ENCODE measurements at regions not wholly inside any gene's neighbourhood (a gene's known extent, or its start where the extent isn't known, plus 50 kb on each side); places are given as distances from the start of the nearest gene placed in this dataset.

- TF ChIP-seq AHDC1 (CRISPR knock-in tag; IDR thresholded peaks at IDR 0.05; ENCODE audit: borderline replicate concordance) (no peak), ISX (CRISPR knock-in tag; conservative IDR thresholded peaks at IDR 0.05) (no peak), TOE1 (CRISPR knock-in tag; IDR thresholded peaks at IDR 0.05) (no peak), ZSCAN22 (CRISPR knock-in tag; IDR thresholded peaks at IDR 0.05) (no peak), FOXC1 (CRISPR knock-in tag; IDR thresholded peaks at IDR 0.05; ENCODE audit: borderline replicate concordance) (no peak)
- TF ChIP-seq, protein P1, sequence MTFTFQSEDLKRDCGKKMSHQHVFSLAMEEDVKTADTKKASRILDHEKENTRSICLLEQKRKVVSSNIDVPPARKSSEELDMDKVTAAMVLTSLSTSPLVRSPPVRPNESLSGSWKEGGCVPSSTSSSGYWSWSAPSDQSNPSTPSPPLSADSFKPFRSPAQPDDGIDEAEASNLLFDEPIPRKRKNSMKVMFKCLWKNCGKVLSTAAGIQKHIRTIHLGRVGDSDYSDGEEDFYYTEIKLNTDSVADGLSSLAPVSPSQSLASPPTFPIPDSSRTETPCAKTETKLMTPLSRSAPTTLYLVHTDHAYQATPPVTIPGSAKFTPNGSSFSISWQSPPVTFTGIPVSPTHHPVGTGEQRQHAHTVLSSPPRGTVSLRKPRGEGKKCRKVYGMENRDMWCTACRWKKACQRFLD (CRISPR knock-in tag; IDR thresholded peaks at IDR 0.05; ENCODE audit: borderline replicate concordance): no peak
These were observed 143.5 kb downstream of the TFPI2 start (continued) for GRCh38 chr7:93747019-93747418.

- H3K4me2 ChIP-seq (ENCODE audit: low read depth, low read length): no peak overlapping the region
- H3K4me3 ChIP-seq (replicated peaks in 1 of 3; ENCODE audit: insufficient read depth in 1 of 3, low read depth in 2 of 3, low read length in 3 of 3): no peak overlapping the region
- H3K27me3 ChIP-seq (ENCODE audit: control insufficient read depth in 1 of 2, insufficient read depth in 2 of 2, low read length in 2 of 2): no peaks in the 10 kb centered on the region
- H4K20me1 ChIP-seq (ENCODE audit: insufficient read depth, low read length): no peaks in the 10 kb centered on the region
- no peaks in the 10 kb centered on the region for H3K4me1 ChIP-seq (ENCODE audit: insufficient read depth, low read length)
- POLR2A ChIA-PET: no interaction called here
- no peak for DNase-seq (ENCODE audit: low spot score)
- BruUV-seq (replicated peaks): no TSS peak
- no peak for ATAC-seq
- H3K36me3 ChIP-seq (replicated peaks in 1 of 2; ENCODE audit: control insufficient read depth in 1 of 2, insufficient read depth in 2 of 2, low read length in 2 of 2): no peaks in the 10 kb centered on the region
- FAIRE-seq: no peak
- in situ Hi-C loops (cut with HindIII; ENCODE audit: extremely low pct_ligation_motif_present, low pct_unique_long_range_greater_than_20kb) (no loop called here), intact Hi-C loops (cut with micrococcal nuclease; ENCODE audit: unreplicated experiment) (no loop called here)
- no peak overlapping the region for H3K27ac ChIP-seq (ENCODE audit: extremely low read length, insufficient read depth, low read length)
- CTCF ChIA-PET (ENCODE audit: low intra/inter-chr PET ratio, low total read pairs): no interaction called here
- H2AFZ ChIP-seq (ENCODE audit: low read length): no peak overlapping the region
- no peak overlapping the region for H3K9ac ChIP-seq (ENCODE audit: insufficient read depth, low read depth, low read length)
- H3K9me3 ChIP-seq (ENCODE audit: low read length): no peaks in the 10 kb centered on the region
- H3K79me2 ChIP-seq (ENCODE audit: insufficient read depth, low read length): no peaks in the 10 kb centered on the region
- TF ChIP-seq, protein P2, sequence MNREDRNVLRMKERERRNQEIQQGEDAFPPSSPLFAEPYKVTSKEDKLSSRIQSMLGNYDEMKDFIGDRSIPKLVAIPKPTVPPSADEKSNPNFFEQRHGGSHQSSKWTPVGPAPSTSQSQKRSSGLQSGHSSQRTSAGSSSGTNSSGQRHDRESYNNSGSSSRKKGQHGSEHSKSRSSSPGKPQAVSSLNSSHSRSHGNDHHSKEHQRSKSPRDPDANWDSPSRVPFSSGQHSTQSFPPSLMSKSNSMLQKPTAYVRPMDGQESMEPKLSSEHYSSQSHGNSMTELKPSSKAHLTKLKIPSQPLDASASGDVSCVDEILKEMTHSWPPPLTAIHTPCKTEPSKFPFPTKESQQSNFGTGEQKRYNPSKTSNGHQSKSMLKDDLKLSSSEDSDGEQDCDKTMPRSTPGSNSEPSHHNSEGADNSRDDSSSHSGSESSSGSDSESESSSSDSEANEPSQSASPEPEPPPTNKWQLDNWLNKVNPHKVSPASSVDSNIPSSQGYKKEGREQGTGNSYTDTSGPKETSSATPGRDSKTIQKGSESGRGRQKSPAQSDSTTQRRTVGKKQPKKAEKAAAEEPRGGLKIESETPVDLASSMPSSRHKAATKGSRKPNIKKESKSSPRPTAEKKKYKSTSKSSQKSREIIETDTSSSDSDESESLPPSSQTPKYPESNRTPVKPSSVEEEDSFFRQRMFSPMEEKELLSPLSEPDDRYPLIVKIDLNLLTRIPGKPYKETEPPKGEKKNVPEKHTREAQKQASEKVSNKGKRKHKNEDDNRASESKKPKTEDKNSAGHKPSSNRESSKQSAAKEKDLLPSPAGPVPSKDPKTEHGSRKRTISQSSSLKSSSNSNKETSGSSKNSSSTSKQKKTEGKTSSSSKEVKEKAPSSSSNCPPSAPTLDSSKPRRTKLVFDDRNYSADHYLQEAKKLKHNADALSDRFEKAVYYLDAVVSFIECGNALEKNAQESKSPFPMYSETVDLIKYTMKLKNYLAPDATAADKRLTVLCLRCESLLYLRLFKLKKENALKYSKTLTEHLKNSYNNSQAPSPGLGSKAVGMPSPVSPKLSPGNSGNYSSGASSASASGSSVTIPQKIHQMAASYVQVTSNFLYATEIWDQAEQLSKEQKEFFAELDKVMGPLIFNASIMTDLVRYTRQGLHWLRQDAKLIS (CRISPR knock-in tag; IDR thresholded peaks at IDR 0.05): no peak
- no peak for TF ChIP-seq ATF7-NPFF (CRISPR knock-in tag; IDR thresholded peaks at IDR 0.05; ENCODE audit: low read depth)
These were observed 151.1 kb downstream of the TFPI2 start for GRCh38 chr7:93739424-93739823.

Data from HepG2 (cell line).